ENCODE measurements at regions not wholly inside any gene's neighbourhood (a gene's known extent, or its start where the extent isn't known, plus 50 kb on each side); places are given as distances from the start of the nearest gene placed in this dataset.
"Not testable (repeated sequence)": the region's sequence is repeated elsewhere in the genome, so short reads cannot be mapped to it uniquely, and the experiment has no call there.

DNA sequence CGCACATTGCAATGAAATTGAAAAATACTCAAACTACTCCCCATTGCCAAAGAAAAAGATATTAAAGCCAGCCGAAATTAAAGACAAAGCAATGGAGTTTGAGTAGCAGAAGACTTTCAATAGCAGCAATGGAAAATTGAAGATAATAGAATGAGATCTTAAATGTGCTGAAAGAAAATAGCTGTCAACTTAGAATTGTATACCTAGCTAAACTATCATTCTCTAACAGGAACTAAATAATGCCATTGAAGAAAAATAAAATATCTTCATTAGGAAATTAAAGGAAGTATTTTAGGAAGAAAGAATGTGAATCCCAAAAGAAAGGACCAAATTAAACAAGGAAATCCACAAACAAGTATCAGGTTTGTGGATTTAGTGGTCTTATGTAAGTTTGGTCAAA lies 165.6 kb downstream of the USP31 start:
- Histone ChIP-seq H3K27ac (no peak overlapping the region), H3K4me1 (no peaks in the 10 kb centered on the region), H3K36me3 (no peaks in the 10 kb centered on the region), H3K9me3 (peaks cover 22% of the 10 kb centered on the region), H3K27me3 (ENCODE audit: low read depth) (no peaks in the 10 kb centered on the region), H3K4me3 (no peak overlapping the region)
- intact Hi-C loops (cut with DNase I) = no loop called here
- ATAC-seq (no peak), DNase-seq (no peak)
- TF ChIP-seq CTCF (IDR thresholded peaks at IDR 0.05) = no peak

DNA sequence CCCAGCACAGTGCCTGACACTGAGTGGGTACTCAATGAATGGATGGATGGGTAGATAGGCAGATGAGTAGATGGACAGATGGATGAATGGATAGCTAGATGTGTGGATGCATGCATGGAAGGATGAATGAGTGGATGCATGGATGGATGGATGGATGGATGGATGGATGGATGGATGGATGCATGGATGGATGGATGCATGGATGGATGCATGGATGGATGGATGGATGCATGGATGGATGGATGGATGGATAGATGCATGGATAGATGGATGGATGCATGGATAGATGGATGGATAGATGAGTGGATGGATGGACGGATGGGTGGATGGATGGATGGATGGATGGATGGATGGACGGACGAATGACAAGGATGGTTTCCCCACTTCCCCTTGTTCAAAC lies 166.6 kb downstream of the HS3ST2 start:
- intact Hi-C loops (cut with DNase I); ATAC-seq; H3K27ac ChIP-seq: not testable (repeated sequence)

GRCh38 chr16:22979038-22979437 lies 165.1 kb downstream of the HS3ST2 start:
- Histone ChIP-seq H3K4me3 (no peak overlapping the region), H3K27ac (no peak overlapping the region), H3K27me3 (ENCODE audit: low read depth) (peaks cover 11% of the 10 kb centered on the region), H3K36me3 (no peaks in the 10 kb centered on the region), H3K9me3 (peaks cover 11% of the 10 kb centered on the region), H3K4me1 (no peaks in the 10 kb centered on the region)
- no peak for TF ChIP-seq CTCF (IDR thresholded peaks at IDR 0.05)
- no peak for DNase-seq
- no peak for ATAC-seq
- intact Hi-C loops (cut with DNase I) = no loop called here

More for the DNA sequence above, 166.6 kb downstream of the HS3ST2 start:
- not testable (repeated sequence) for DNase-seq; H3K36me3 ChIP-seq; H3K4me1 ChIP-seq; H3K4me3 ChIP-seq; H3K27me3 ChIP-seq (ENCODE audit: low read depth)
- peaks cover 22% of the 10 kb centered on the region for H3K9me3 ChIP-seq

- intact Hi-C loops (cut with DNase I) = no loop called here
- Histone ChIP-seq H3K27me3 (ENCODE audit: low read depth) (peaks cover 11% of the 10 kb centered on the region), H3K4me1 (no peaks in the 10 kb centered on the region), H3K4me3 (no peak overlapping the region), H3K9me3 (no peaks in the 10 kb centered on the region), H3K36me3 (no peaks in the 10 kb centered on the region), H3K27ac (no peak overlapping the region)
- TF ChIP-seq CTCF (IDR thresholded peaks at IDR 0.05) = peak; percentile 12
- DNase-seq = no peak
- no peak for ATAC-seq
These were observed 163.3 kb downstream of the HS3ST2 start for GRCh38 chr16:22977294-22977697.

DNA sequence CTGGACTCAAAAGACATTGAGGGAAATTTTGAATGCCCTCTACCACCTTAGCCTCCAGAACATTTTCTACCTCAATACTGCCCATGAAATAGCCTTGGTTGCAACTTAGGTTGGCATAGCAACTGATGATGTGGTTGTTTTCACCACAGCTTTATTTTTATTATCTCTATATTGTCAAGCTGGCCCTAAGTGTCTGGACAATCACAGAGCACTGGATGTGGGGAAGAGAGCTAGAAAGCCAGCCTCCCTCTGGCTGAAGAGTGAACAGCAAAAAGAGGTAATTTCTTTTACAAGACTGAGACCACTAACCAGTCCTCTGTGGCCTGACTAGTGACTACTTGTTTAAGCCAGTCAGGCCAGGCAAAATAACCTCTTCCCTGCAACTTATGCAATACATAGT lies 159.6 kb downstream of the HS3ST2 start:
- no peak for TF ChIP-seq CTCF (IDR thresholded peaks at IDR 0.05)

GRCh38 chr16:22971346-22971924 lies 157.5 kb downstream of the HS3ST2 start:
- Histone ChIP-seq H3K4me1 (no peaks in the 10 kb centered on the region), H3K36me3 (no peaks in the 10 kb centered on the region), H3K27me3 (ENCODE audit: low read depth) (peaks cover 8% of the 10 kb centered on the region), H3K4me3 (no peak overlapping the region), H3K27ac (no peak overlapping the region), H3K9me3 (no peaks in the 10 kb centered on the region)
- no peak for TF ChIP-seq CTCF (IDR thresholded peaks at IDR 0.05)
- DNase-seq (no peak), ATAC-seq (no peak)
- intact Hi-C loops (cut with DNase I) = no loop called here

More for the DNA sequence above, 159.6 kb downstream of the HS3ST2 start:
- intact Hi-C loops (cut with DNase I) = no loop called here
- no peak overlapping the region for H3K4me3 ChIP-seq
- H3K27me3 ChIP-seq (ENCODE audit: low read depth) = peaks cover 11% of the 10 kb centered on the region
- H3K9me3 ChIP-seq = no peaks in the 10 kb centered on the region
- H3K36me3 ChIP-seq = no peaks in the 10 kb centered on the region
- H3K27ac ChIP-seq = no peak overlapping the region
- no peak for ATAC-seq
- no peak for DNase-seq
- no peaks in the 10 kb centered on the region for H3K4me1 ChIP-seq
